Astrocyte (in vitro differentiated cells and primary cell): ENCODE measurements at regions not wholly inside any gene's neighbourhood (a gene's known extent, or its start where the extent isn't known, plus 50 kb on each side); places are given as distances from the start of the nearest gene placed in this dataset.

Source experiments
- DNase-seq: peaks from one replicate; pipeline ENCODE4 v3.0.0-alpha.2; 2010; ENCODE audit warnings: low read depth
- FAIRE-seq: peaks from 2 replicates; lab custom pipeline; 2011; peaks lifted over from hg19 to GRCh38; lab: Jason Lieb, UNC
- H2AFZ ChIP-seq: 2 replicates; pipeline ENCODE4 v1.6.0; 2012; ENCODE audit warnings: low read depth, low read length, inconsistent platforms
- H3K27ac ChIP-seq: 2 replicates; pipeline ENCODE4 v1.5.1; 2011; ENCODE audit warnings: low read depth, low read length, inconsistent platforms
- H3K27me3 ChIP-seq: 2 replicates; pipeline ENCODE4 v1.6.0; 2011; ENCODE audit warnings: low read length, inconsistent platforms; ENCODE audit not compliant: insufficient read depth
- H3K36me3 ChIP-seq: 2 replicates; pipeline ENCODE4 v1.5.1; 2011; ENCODE audit warnings: low read length, inconsistent platforms; ENCODE audit not compliant: insufficient read depth
- H3K4me1 ChIP-seq: 2 replicates; pipeline ENCODE4 v1.5.1; 2011; ENCODE audit warnings: low read length, inconsistent platforms; ENCODE audit not compliant: insufficient read depth
- H3K4me2 ChIP-seq: 2 replicates; pipeline ENCODE4 v1.6.0; 2012; ENCODE audit warnings: low read length, inconsistent platforms
- H3K4me3 ChIP-seq: 2 replicates; pipeline ENCODE4 v1.5.1; 2011; ENCODE audit warnings: low read depth, mild to moderate bottlenecking, low read length, inconsistent platforms; ENCODE audit not compliant: insufficient read depth
- H3K79me2 ChIP-seq: 2 replicates; pipeline ENCODE4 v1.6.0; 2012; ENCODE audit warnings: mild to moderate bottlenecking, low read length, inconsistent platforms; ENCODE audit not compliant: insufficient read depth
- H3K9ac ChIP-seq: 2 replicates; pipeline ENCODE4 v1.6.0; 2012; ENCODE audit warnings: mild to moderate bottlenecking, low read length, inconsistent platforms
- H3K9me3 ChIP-seq: 2 replicates; pipeline ENCODE4 v1.5.1; 2012; ENCODE audit warnings: low read depth, mild to moderate bottlenecking, low read length, inconsistent platforms; ENCODE audit not compliant: insufficient read depth
- H4K20me1 ChIP-seq: 2 replicates; pipeline ENCODE4 v1.6.0; 2012; ENCODE audit warnings: low read length, inconsistent platforms; ENCODE audit not compliant: insufficient read depth
- H3K27ac Mint-ChIP-seq: one replicate; pipeline ENCODE4 v1.8.0; 2021; ENCODE audit warnings: mild to moderate bottlenecking, mixed read lengths; ENCODE audit not compliant: unreplicated experiment
- H3K27me3 Mint-ChIP-seq: one replicate; pipeline ENCODE4 v1.8.0; 2021; ENCODE audit warnings: low read depth, mixed read lengths; ENCODE audit not compliant: unreplicated experiment
- H3K36me3 Mint-ChIP-seq: one replicate; pipeline ENCODE4 v1.8.0; 2021; ENCODE audit warnings: low read depth, mixed read lengths; ENCODE audit not compliant: unreplicated experiment
- H3K4me1 Mint-ChIP-seq: one replicate; pipeline ENCODE4 v1.8.0; 2021; ENCODE audit warnings: low read depth, mixed read lengths; ENCODE audit not compliant: unreplicated experiment
- H3K4me3 Mint-ChIP-seq: one replicate; pipeline ENCODE4 v1.8.0; 2021; ENCODE audit warnings: mild to moderate bottlenecking, moderate library complexity, mixed read lengths; ENCODE audit not compliant: unreplicated experiment
- H3K9me3 Mint-ChIP-seq: one replicate; pipeline ENCODE4 v1.8.0; 2021; ENCODE audit warnings: mild to moderate bottlenecking, mixed read lengths; ENCODE audit not compliant: unreplicated experiment
- EZH2 ChIP-seq: IDR thresholded peaks from 2 replicates; pipeline ENCODE4 v1.6.1; 2012; ENCODE audit warnings: mild to moderate bottlenecking, low read length, inconsistent platforms; ENCODE audit not compliant: insufficient read depth
- TF ChIP-seq, protein P1 (sequence below): IDR thresholded peaks from 2 replicates; pipeline ENCODE4 v1.5.1; 2011; ENCODE audit warnings: low read depth, mild to moderate bottlenecking, inconsistent platforms, low read length, moderate library complexity; ENCODE audit not compliant: insufficient read depth

DNA sequence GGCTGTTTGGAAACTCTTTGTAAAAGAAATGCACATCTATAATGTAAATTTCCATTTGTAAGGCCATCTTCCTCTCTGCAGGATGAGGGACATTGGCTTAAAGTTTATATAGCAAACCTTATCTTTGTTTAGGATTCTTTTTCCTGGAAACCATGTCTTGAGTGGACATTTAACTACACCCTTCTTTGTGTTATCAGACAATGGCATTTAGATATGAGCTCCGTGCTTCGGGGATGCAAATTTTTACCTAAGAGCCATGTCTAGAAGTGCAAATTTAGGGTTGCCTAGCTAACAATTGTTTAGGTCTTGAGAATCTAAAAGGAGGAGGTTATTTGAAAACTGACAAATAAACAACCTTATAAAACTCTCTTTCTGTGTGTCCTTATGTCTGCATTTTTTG, 623.8 kb downstream of the MMUT start:
- no peak for FAIRE-seq
- Mint-ChIP-seq H3K9me3 (peaks cover 25% of the 10 kb centered on the region), H3K4me1 (peaks cover 12% of the 10 kb centered on the region), H3K27me3 (no peaks in the 10 kb centered on the region), H3K27ac (no peak overlapping the region), H3K36me3 (no peaks in the 10 kb centered on the region), H3K4me3 (no peak overlapping the region)
- H2AFZ ChIP-seq, result no peak overlapping the region
- TF ChIP-seq, protein P1, sequence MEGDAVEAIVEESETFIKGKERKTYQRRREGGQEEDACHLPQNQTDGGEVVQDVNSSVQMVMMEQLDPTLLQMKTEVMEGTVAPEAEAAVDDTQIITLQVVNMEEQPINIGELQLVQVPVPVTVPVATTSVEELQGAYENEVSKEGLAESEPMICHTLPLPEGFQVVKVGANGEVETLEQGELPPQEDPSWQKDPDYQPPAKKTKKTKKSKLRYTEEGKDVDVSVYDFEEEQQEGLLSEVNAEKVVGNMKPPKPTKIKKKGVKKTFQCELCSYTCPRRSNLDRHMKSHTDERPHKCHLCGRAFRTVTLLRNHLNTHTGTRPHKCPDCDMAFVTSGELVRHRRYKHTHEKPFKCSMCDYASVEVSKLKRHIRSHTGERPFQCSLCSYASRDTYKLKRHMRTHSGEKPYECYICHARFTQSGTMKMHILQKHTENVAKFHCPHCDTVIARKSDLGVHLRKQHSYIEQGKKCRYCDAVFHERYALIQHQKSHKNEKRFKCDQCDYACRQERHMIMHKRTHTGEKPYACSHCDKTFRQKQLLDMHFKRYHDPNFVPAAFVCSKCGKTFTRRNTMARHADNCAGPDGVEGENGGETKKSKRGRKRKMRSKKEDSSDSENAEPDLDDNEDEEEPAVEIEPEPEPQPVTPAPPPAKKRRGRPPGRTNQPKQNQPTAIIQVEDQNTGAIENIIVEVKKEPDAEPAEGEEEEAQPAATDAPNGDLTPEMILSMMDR, result no peak
- no peak for TF ChIP-seq EZH2
- H3K4me3 ChIP-seq, result no peak overlapping the region
- H3K27ac ChIP-seq, result no peak overlapping the region
- no peaks in the 10 kb centered on the region for H3K79me2 ChIP-seq
- H3K36me3 ChIP-seq, result no peaks in the 10 kb centered on the region
- H3K4me1 ChIP-seq, result no peaks in the 10 kb centered on the region
- H3K9ac ChIP-seq, result no peak overlapping the region
- DNase-seq, result no peak
- H3K9me3 ChIP-seq, result no peaks in the 10 kb centered on the region
- H3K4me2 ChIP-seq, result no peak overlapping the region
- no peaks in the 10 kb centered on the region for H4K20me1 ChIP-seq
- H3K27me3 ChIP-seq, result no peaks in the 10 kb centered on the region

DNA sequence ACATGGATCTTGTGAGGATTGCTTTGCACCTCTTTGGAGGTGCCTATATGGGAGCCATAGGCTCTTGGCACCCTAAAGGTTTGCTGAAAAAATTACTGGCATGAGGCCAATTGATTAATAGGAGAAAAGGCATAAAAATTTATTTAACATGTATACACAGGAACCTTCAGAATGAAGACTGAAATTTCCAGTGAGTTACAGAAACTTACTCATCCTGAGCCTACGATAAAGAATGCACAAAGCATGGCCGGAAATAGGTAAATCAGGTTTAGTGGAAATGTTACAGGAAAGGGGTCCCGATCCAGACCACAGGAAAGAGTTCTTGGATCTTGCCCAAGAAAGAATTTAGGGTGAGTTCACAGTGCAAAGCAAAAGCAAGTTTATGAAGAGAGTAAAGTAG, 625.3 kb downstream of the MMUT start:
- Histone ChIP-seq H3K4me3 (no peak overlapping the region), H2AFZ (no peak overlapping the region), H3K36me3 (no peaks in the 10 kb centered on the region), H3K9ac (no peak overlapping the region), H3K9me3 (no peaks in the 10 kb centered on the region), H3K79me2 (no peaks in the 10 kb centered on the region), H4K20me1 (no peaks in the 10 kb centered on the region), H3K4me2 (no peak overlapping the region), H3K27me3 (no peaks in the 10 kb centered on the region), H3K4me1 (no peaks in the 10 kb centered on the region), H3K27ac (no peak overlapping the region)
- no peak overlapping the region for H3K27ac Mint-ChIP-seq
- peaks cover 19% of the 10 kb centered on the region for H3K9me3 Mint-ChIP-seq
- H3K36me3 Mint-ChIP-seq, result no peaks in the 10 kb centered on the region
- H3K4me1 Mint-ChIP-seq, result peaks cover 12% of the 10 kb centered on the region
- no peak for DNase-seq
- H3K27me3 Mint-ChIP-seq, result no peaks in the 10 kb centered on the region
- H3K4me3 Mint-ChIP-seq, result no peak overlapping the region
- TF ChIP-seq EZH2, result no peak
- TF ChIP-seq, protein P1, result no peak
- FAIRE-seq, result no peak

DNA sequence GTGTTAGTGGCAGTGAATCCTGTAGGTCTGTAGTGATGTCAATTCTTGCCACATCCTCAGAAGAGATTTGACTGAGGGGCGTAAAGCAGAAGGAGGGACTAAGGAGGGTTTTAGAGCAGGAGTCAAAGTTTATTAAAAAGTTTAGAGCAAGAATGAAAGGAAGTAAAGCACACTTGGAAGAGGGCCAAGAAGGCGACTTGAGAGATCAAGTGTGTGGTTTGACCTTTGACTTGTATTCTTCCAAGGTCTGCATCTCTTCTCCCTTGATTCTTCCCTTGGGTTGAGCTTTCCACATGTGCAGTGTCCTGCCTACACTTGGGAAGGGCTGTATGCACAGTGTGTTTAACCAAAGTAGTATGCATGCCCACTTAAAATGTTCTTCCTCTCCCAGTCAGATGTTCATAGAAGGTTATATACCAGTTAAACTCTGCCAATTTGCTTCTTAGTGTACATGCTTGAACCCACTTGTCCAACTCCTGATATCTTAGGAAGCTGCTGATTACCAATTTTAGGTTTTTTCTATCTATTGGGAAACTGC, 627.6 kb downstream of the MMUT start:
- Histone ChIP-seq H4K20me1 (no peaks in the 10 kb centered on the region), H3K4me1 (no peaks in the 10 kb centered on the region), H2AFZ (no peak overlapping the region), H3K27me3 (no peaks in the 10 kb centered on the region), H3K27ac (no peak overlapping the region), H3K36me3 (no peaks in the 10 kb centered on the region), H3K4me2 (no peak overlapping the region), H3K4me3 (no peak overlapping the region), H3K79me2 (no peaks in the 10 kb centered on the region), H3K9me3 (no peaks in the 10 kb centered on the region), H3K9ac (no peak overlapping the region)
- FAIRE-seq (no peak), DNase-seq (no peak)
- H3K9me3 Mint-ChIP-seq, result peaks cover 5% of the 10 kb centered on the region
- H3K27me3 Mint-ChIP-seq, result no peaks in the 10 kb centered on the region
- H3K4me3 Mint-ChIP-seq, result no peak overlapping the region
- TF ChIP-seq, protein P1, result no peak
- no peak for TF ChIP-seq EZH2
- peaks cover 12% of the 10 kb centered on the region for H3K4me1 Mint-ChIP-seq
- H3K27ac Mint-ChIP-seq, result no peak overlapping the region
- no peaks in the 10 kb centered on the region for H3K36me3 Mint-ChIP-seq
